GM12865 (cell line): ENCODE measurements at regions not wholly inside any gene's neighbourhood (a gene's known extent, or its start where the extent isn't known, plus 50 kb on each side); places are given as distances from the start of the nearest gene placed in this dataset.

Experiments
- DNase-seq: peaks from one replicate; pipeline ENCODE4 v3.0.0; 2010; ENCODE audit warnings: low read depth
- H3K4me3 ChIP-seq: 2 replicates; pipeline ENCODE4 v1.5.1; 2011; ENCODE audit warnings: mild to moderate bottlenecking, low read depth, low read length, control low read depth
- CTCF ChIP-seq: IDR thresholded peaks from 2 replicates; pipeline ENCODE4 v1.5.1; 2011; ENCODE audit warnings: low read length, control low read depth, low read depth, inconsistent platforms; ENCODE audit not compliant: insufficient read depth; ENCODE audit errors: missing control alignments

GRCh38 chr6:44629636-44630035 lies 242.1 kb downstream of the CDC5L start:
- DNase-seq, result no peak

GRCh38 chr6:44630125-44631028 lies 242.9 kb downstream of the CDC5L start:
- TF ChIP-seq CTCF, result peak; percentile 35
- peak; percentile 53 for DNase-seq
- H3K4me3 ChIP-seq, result no peak overlapping the region

More at GRCh38 chr6:44629636-44630035, 242.1 kb downstream of the CDC5L start:
- TF ChIP-seq CTCF, result no peak
- no peak overlapping the region for H3K4me3 ChIP-seq

GRCh38 chr6:44631968-44632367 lies 244.5 kb downstream of the CDC5L start:
- DNase-seq, result peak; percentile 15
- no peak for TF ChIP-seq CTCF
- no peak overlapping the region for H3K4me3 ChIP-seq

- TF ChIP-seq CTCF, result no peak
- no peak for DNase-seq
- H3K4me3 ChIP-seq, result no peak overlapping the region
Observed at GRCh38 chr6:44634321-44634720, 246.8 kb downstream of the CDC5L start.

GRCh38 chr6:44635486-44635885 lies 248.0 kb downstream of the CDC5L start:
- no peak for DNase-seq
- TF ChIP-seq CTCF, result no peak
- H3K4me3 ChIP-seq, result no peak overlapping the region

GRCh38 chr6:44636561-44637248 lies 249.2 kb downstream of the CDC5L start:
- H3K4me3 ChIP-seq, result no peak overlapping the region
- no peak for DNase-seq
- TF ChIP-seq CTCF, result no peak
